ENCODE measurements at regions not wholly inside any gene's neighbourhood (a gene's known extent, or its start where the extent isn't known, plus 50 kb on each side); places are given as distances from the start of the nearest gene placed in this dataset.

GRCh38 chr19:31560086-31561060 is 211.1 kb upstream of the TSHZ3 start:
- H3K27me3 Mint-ChIP-seq: no peaks in the 10 kb centered on the region
- ATAC-seq (no peak), DNase-seq (no peak)
- TF ChIP-seq CTCF (IDR thresholded peaks at IDR 0.05): no peak
- intact Hi-C loops (cut with micrococcal nuclease): no loop called here
- H3K4me1 Mint-ChIP-seq (ENCODE audit: low read depth): no peaks in the 10 kb centered on the region
- no peak overlapping the region for H3K27ac Mint-ChIP-seq
- H3K4me3 Mint-ChIP-seq: no peak overlapping the region
- POLR2A ChIA-PET: no interaction called here
- no peaks in the 10 kb centered on the region for H3K36me3 Mint-ChIP-seq (ENCODE audit: low read depth)
- CTCF ChIA-PET: no interaction called here
- peaks cover 4% of the 10 kb centered on the region for H3K9me3 Mint-ChIP-seq

GRCh38 chr19:31562966-31563612 is 213.9 kb upstream of the TSHZ3 start:
- Mint-ChIP-seq H3K4me3 (no peak overlapping the region), H3K4me1 (ENCODE audit: low read depth) (no peaks in the 10 kb centered on the region), H3K9me3 (peaks cover 4% of the 10 kb centered on the region), H3K27ac (no peak overlapping the region), H3K27me3 (no peaks in the 10 kb centered on the region), H3K36me3 (ENCODE audit: low read depth) (no peaks in the 10 kb centered on the region)
- POLR2A ChIA-PET: no interaction called here
- DNase-seq (no peak), ATAC-seq (no peak)
- intact Hi-C loops (cut with micrococcal nuclease): no loop called here
- TF ChIP-seq CTCF (IDR thresholded peaks at IDR 0.05): no peak
- CTCF ChIA-PET: no interaction called here

GRCh38 chr19:31567776-31568175 is 218.5 kb upstream of the TSHZ3 start:
- no peak for DNase-seq
- intact Hi-C loops (cut with micrococcal nuclease): no loop called here
- Mint-ChIP-seq H3K36me3 (ENCODE audit: low read depth) (no peaks in the 10 kb centered on the region), H3K27ac (no peak overlapping the region), H3K4me1 (ENCODE audit: low read depth) (no peaks in the 10 kb centered on the region), H3K4me3 (no peak overlapping the region), H3K9me3 (no peaks in the 10 kb centered on the region), H3K27me3 (no peaks in the 10 kb centered on the region)
- no peak for TF ChIP-seq CTCF (IDR thresholded peaks at IDR 0.05)
- POLR2A ChIA-PET: no interaction called here
- CTCF ChIA-PET: no interaction called here
- no peak for ATAC-seq

GRCh38 chr19:31568724-31569123 is 219.5 kb upstream of the TSHZ3 start:
- ATAC-seq (no peak), DNase-seq (no peak)
- ChIA-PET POLR2A (no interaction called here), CTCF (no interaction called here)
- Mint-ChIP-seq H3K27ac (no peak overlapping the region), H3K4me3 (no peak overlapping the region), H3K9me3 (no peaks in the 10 kb centered on the region), H3K36me3 (ENCODE audit: low read depth) (no peaks in the 10 kb centered on the region), H3K27me3 (peaks cover 3% of the 10 kb centered on the region), H3K4me1 (ENCODE audit: low read depth) (no peaks in the 10 kb centered on the region)
- intact Hi-C loops (cut with micrococcal nuclease): no loop called here
- TF ChIP-seq CTCF (IDR thresholded peaks at IDR 0.05): no peak

- intact Hi-C loops (cut with micrococcal nuclease): no loop called here
- Mint-ChIP-seq H3K4me1 (ENCODE audit: low read depth) (no peaks in the 10 kb centered on the region), H3K4me3 (no peak overlapping the region), H3K36me3 (ENCODE audit: low read depth) (no peaks in the 10 kb centered on the region), H3K27me3 (peaks cover 3% of the 10 kb centered on the region), H3K27ac (no peak overlapping the region), H3K9me3 (no peaks in the 10 kb centered on the region)
- ATAC-seq (no peak), DNase-seq (no peak)
- CTCF ChIA-PET: no interaction called here
- POLR2A ChIA-PET: no interaction called here
- TF ChIP-seq CTCF (IDR thresholded peaks at IDR 0.05): no peak
Observed at GRCh38 chr19:31570718-31571117, 221.5 kb upstream of the TSHZ3 start.
